Astrocyte (in vitro differentiated cells and primary cell): ENCODE measurements at regions not wholly inside any gene's neighbourhood (a gene's known extent, or its start where the extent isn't known, plus 50 kb on each side); places are given as distances from the start of the nearest gene placed in this dataset.

Experiments
- EZH2 ChIP-seq: IDR thresholded peaks from 2 replicates; pipeline ENCODE4 v1.6.1; 2012; ENCODE audit warnings: mild to moderate bottlenecking, low read length, inconsistent platforms; ENCODE audit not compliant: insufficient read depth
- TF ChIP-seq, protein P1 (sequence below): IDR thresholded peaks from 2 replicates; pipeline ENCODE4 v1.5.1; 2011; ENCODE audit warnings: low read depth, mild to moderate bottlenecking, inconsistent platforms, low read length, moderate library complexity; ENCODE audit not compliant: insufficient read depth

DNA sequence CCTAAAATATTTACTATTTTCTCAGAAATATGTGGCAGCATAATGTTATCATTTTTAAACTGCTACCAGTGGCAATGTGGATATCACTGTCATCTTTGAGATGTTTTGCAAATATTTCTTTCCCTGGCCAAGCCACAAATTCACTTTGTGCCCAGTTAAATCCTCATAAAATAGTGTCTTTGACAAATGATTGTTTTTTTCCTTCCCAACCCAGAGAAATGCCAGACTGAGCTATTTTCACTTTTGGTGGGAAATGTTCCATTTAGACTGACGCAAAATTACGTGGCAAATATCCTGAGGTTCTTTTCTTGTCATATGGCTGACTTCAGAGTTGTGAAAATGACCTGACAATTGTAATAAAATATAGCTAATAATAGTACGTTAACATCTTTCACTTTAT lies 807.0 kb upstream of the SOX9 start:
- TF ChIP-seq, protein P1, sequence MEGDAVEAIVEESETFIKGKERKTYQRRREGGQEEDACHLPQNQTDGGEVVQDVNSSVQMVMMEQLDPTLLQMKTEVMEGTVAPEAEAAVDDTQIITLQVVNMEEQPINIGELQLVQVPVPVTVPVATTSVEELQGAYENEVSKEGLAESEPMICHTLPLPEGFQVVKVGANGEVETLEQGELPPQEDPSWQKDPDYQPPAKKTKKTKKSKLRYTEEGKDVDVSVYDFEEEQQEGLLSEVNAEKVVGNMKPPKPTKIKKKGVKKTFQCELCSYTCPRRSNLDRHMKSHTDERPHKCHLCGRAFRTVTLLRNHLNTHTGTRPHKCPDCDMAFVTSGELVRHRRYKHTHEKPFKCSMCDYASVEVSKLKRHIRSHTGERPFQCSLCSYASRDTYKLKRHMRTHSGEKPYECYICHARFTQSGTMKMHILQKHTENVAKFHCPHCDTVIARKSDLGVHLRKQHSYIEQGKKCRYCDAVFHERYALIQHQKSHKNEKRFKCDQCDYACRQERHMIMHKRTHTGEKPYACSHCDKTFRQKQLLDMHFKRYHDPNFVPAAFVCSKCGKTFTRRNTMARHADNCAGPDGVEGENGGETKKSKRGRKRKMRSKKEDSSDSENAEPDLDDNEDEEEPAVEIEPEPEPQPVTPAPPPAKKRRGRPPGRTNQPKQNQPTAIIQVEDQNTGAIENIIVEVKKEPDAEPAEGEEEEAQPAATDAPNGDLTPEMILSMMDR = no peak
- TF ChIP-seq EZH2 = no peak
